Esophagus squamous epithelium (tissue), 5 donors: ENCODE measurements at regions not wholly inside any gene's neighbourhood (a gene's known extent, or its start where the extent isn't known, plus 50 kb on each side); places are given as distances from the start of the nearest gene placed in this dataset.
A peak's percentile ranks its signal among the peaks of the same experiment; 100 is the strongest.
"Not testable (repeated sequence)": the region's sequence is repeated elsewhere in the genome, so short reads cannot be mapped to it uniquely, and the experiment has no call there.

Source experiments
- DNase-seq: peaks from one replicate; lab custom pipeline; 2025; lab: John Stamatoyannopoulos, UW
- H3K27ac ChIP-seq, 4 donors: fragments of 200-600 bp; sonication (generic); one replicate each; pipeline ENCODE4 v1.5.1; 2016 to 2019; ENCODE audit warnings: mild to moderate bottlenecking in 1 of 4
- H3K27me3 ChIP-seq, 4 donors: fragments of 200-600 bp; sonication (generic); 1 replicate in 3 of 4; 2 replicates in 1 of 4; pipeline versions ENCODE4 v1.5.1 to v1.6.0; 2017 to 2021; ENCODE audit warnings: antibody characterized with exemption in 1 of 4
- H3K36me3 ChIP-seq, 3 donors: fragments of 200-600 bp; sonication (generic); one replicate each; pipeline ENCODE4 v1.5.1; 2016 to 2019
- H3K4me1 ChIP-seq, 3 donors: fragments of 200-600 bp; sonication (generic); one replicate each; pipeline ENCODE4 v1.5.1; 2017 to 2019
- H3K4me3 ChIP-seq, 4 donors: fragments of 200-600 bp; sonication (generic); 1 replicate in 3 of 4; 2 replicates in 1 of 4; pipeline ENCODE4 v1.5.1; 2016 to 2019; ENCODE audit warnings: mild to moderate bottlenecking in 2 of 4, moderate library complexity in 1 of 4
- H3K9me3 ChIP-seq, 3 donors: fragments of 200-600 bp; sonication (generic); one replicate each; pipeline ENCODE4 v1.5.1; 2016 to 2019
- POLR2A ChIP-seq, 4 donors: fragments of 450-650 bp; IDR thresholded peaks; one replicate each; pipeline ENCODE4 v1.6.1; 2017; ENCODE audit warnings: antibody characterized with exemption in 4 of 4, mild to moderate bottlenecking in 4 of 4, moderate library complexity in 3 of 4
- WGBS, 2 donors: methylation state at CpG; one replicate each; pipeline ENCODE4 v1.1.5; 2018; 5-methylcytosine and 5-hydroxymethylcytosine counted together
- intact Hi-C: fragments of 100-400 bp; cut with DNase I; formaldehyde crosslinking; loops from one replicate; pipeline ENCODE4 v1.15.0; 2022
- TF ChIP-seq, protein P1 (sequence below), 6 experiments: fragments of 450-650 bp in 4 of 6; fragments of 200-600 bp in 2 of 6; sonication (generic) in 2 of 6; IDR thresholded peaks; one replicate each; pipeline ENCODE4 v1.5.1; 2016 to 2019; ENCODE audit warnings: antibody characterized with exemption in 6 of 6, mild to moderate bottlenecking in 4 of 6, moderate library complexity in 4 of 6
- donor health status: DM: yes; HTN: yes; CAD: no.

DNA sequence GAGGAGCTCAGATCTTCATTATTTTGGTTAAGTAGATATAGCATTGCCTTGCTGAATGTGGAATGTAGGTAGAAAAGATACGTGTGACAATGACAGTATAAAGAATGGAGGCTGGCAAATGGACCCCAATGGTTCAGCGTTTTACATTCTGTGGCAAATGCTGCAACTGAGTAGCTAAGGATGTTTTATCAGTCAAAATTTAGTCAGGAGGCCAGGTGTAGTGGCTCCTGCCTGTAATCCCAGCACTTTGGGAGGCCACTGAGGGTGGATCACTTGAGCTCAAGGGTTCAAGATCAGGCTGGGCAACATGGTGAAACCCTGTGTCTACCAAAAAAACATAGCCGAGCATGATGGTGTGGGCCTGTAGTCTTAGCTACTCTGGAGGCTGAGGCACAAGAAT lies 120.5 kb upstream of the GHITM start:
- Histone ChIP-seq H3K27ac (no peak overlapping the region), H3K4me1 (no peaks in the 10 kb centered on the region), H3K27me3 (no peaks in the 10 kb centered on the region), H3K36me3 (no peaks in the 10 kb centered on the region), H3K4me3 (no peak overlapping the region), H3K9me3 (no peaks in the 10 kb centered on the region)
- TF ChIP-seq POLR2A (IDR thresholded peaks at IDR 0.05), result no peak
- TF ChIP-seq, protein P1, sequence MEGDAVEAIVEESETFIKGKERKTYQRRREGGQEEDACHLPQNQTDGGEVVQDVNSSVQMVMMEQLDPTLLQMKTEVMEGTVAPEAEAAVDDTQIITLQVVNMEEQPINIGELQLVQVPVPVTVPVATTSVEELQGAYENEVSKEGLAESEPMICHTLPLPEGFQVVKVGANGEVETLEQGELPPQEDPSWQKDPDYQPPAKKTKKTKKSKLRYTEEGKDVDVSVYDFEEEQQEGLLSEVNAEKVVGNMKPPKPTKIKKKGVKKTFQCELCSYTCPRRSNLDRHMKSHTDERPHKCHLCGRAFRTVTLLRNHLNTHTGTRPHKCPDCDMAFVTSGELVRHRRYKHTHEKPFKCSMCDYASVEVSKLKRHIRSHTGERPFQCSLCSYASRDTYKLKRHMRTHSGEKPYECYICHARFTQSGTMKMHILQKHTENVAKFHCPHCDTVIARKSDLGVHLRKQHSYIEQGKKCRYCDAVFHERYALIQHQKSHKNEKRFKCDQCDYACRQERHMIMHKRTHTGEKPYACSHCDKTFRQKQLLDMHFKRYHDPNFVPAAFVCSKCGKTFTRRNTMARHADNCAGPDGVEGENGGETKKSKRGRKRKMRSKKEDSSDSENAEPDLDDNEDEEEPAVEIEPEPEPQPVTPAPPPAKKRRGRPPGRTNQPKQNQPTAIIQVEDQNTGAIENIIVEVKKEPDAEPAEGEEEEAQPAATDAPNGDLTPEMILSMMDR (IDR thresholded peaks at IDR 0.05), result no peak
- DNase-seq, result no peak
- intact Hi-C loops, result no loop called here
- 73 to 85% methylated on average over 2 to 3 of the region's 3 CpGs for WGBS, 2 donors

DNA sequence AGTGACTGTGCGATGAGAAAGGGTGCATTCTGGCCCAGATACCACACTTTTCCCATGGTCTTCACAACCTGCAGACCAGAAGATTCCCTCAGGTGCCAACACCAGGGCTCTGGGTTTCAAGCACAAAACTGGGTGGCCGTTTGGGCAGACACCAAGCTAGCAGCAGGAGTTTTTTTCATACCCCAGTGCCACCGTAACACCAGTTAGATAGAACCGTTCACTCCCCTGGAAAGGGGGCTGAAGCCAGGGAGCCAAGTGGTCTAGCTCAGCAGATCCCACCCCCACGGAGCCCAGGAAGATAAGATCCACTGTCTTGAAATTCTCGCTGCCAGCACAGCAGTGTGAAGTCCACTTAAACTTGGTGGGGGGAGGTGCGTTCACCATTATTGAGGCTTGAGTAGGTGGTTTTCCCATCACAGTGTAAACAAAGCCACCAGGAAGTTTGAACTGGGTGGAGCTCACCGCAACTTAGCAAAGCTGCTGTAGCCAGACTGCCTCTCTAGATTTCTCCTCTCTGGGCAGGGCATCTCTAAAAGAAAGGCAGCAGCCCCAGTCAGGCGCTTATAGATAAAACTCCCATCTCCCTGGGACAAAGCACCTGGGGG lies 119.4 kb upstream of the GHITM start:
- H3K9me3 ChIP-seq, H3K27me3 ChIP-seq, H3K36me3 ChIP-seq, DNase-seq, H3K27ac ChIP-seq, intact Hi-C loops, H3K4me1 ChIP-seq, H3K4me3 ChIP-seq: not testable (repeated sequence)
- WGBS, 2 donors, result 57 to 81% methylated on average over 1 to 3 of the region's 9 CpGs

DNA sequence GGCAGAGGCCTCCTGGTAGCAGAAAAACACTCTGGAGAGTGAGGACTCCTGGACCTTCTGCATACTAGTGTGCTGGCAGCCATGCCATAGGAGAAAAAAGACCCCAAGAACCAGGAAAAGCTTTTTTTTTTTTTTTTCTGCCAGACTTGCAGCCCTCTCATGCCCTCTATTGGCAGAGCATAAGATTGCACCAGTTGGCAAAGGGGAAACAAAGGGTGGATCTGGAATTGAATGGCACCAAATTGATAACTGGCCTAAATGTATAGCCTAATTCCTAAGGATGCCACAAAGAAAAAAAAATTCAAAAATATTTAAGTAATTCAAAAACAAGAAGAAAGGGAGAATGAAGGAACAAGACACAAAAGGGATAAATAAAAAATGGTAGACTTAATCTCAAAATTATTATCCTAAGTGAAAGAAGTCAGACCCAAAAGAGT lies 112.5 kb upstream of the GHITM start:
- peaks cover 0 to 6% (median 0%) of the 10 kb centered on the region in 3 donors for H3K9me3 ChIP-seq
- H3K36me3 ChIP-seq, result no peaks in the 10 kb centered on the region
- H3K27me3 ChIP-seq, result no peaks in the 10 kb centered on the region
- no peak overlapping the region for H3K4me3 ChIP-seq
- TF ChIP-seq, protein P1 (IDR thresholded peaks at IDR 0.05), result peak in 4 of 6 experiments; percentile 23 to 53 (median 42)
- no peak for TF ChIP-seq POLR2A (IDR thresholded peaks at IDR 0.05)
- H3K4me1 ChIP-seq, result no peaks in the 10 kb centered on the region
- H3K27ac ChIP-seq, result no peak overlapping the region
- DNase-seq, result no peak
- intact Hi-C loops, result no loop called here

DNA sequence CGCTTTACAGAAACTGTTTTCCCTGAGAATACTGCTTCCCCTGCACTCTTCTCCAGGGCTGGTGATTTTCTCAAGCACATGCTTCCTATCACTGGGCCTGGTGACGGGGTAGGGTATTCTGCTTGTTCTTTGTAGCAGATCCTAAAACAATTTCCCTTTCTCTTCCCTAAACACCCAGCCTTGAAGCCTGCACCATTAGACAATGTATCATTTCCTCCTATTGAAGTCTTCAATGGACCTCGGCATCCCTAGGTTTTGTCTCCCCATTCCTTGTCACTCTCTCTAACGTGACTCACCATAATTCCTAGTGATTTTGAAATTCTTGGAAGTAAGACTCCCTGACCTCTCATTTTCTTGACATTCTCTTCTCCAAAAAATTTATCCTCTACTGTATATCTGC lies 109.5 kb upstream of the GHITM start:
- H3K4me1 ChIP-seq, result no peaks in the 10 kb centered on the region
- 72 to 78% methylated on average over 4 of the region's 4 CpGs for WGBS, 2 donors
- no peak overlapping the region for H3K4me3 ChIP-seq
- H3K36me3 ChIP-seq, result no peaks in the 10 kb centered on the region
- H3K9me3 ChIP-seq, result peaks cover 0 to 1% (median 0%) of the 10 kb centered on the region in 3 donors
- intact Hi-C loops, result no loop called here
- H3K27me3 ChIP-seq, result no peaks in the 10 kb centered on the region
- TF ChIP-seq, protein P1 (IDR thresholded peaks at IDR 0.05), result no peak
- no peak for TF ChIP-seq POLR2A (IDR thresholded peaks at IDR 0.05)
- H3K27ac ChIP-seq, result no peak overlapping the region
- no peak for DNase-seq

DNA sequence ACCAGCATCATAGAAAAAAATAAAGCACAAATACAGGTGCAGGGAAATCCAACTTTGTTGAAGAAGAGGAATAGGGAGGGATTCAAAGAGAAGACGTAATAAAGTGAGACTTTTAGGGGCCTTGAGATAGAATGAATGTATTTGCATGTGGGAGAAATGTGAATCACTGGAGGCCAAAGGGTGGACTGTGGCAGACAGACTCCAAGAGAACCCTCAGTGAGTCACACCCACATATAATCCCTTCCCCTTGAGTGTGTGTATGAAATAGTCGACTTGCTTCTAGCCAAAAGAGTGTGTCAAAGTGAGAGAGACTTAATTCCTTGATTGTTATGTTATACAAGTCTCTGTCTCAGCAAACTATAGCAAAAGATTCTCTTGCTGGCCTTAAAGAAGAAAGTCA lies 101.3 kb upstream of the GHITM start:
- Histone ChIP-seq H3K4me3 (no peak overlapping the region), H3K9me3 (no peaks in the 10 kb centered on the region), H3K4me1 (no peaks in the 10 kb centered on the region), H3K36me3 (no peaks in the 10 kb centered on the region), H3K27me3 (peaks cover 0 to 3% (median 0%) of the 10 kb centered on the region in 4 donors), H3K27ac (no peak overlapping the region)
- TF ChIP-seq POLR2A (IDR thresholded peaks at IDR 0.05), result no peak
- TF ChIP-seq, protein P1 (IDR thresholded peaks at IDR 0.05), result no peak
- WGBS, 2 donors, result 50 to 54% methylated on average over 2 of the region's 2 CpGs
- intact Hi-C loops, result no loop called here
- no peak for DNase-seq

DNA sequence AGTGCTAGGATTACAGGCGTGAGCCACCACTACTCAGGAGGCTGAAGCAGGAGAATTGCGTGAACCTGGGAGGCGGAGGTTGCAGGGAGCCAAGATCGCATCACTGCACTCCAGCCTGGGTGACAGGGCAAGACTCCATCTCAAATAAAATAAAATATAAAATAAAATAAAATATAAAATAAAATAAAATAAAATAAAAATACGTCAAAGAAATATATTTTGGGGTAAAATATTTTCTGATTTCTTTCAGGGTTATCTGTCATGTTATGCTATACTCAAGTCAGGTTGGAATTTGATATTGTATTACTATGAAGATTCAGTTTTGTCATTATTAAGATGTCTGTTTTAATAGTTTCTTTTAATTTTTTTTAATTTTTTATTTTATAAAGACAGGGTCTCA lies 99.4 kb upstream of the GHITM start:
- intact Hi-C loops, result no loop called here
- peaks cover 0 to 3% (median 0%) of the 10 kb centered on the region in 4 donors for H3K27me3 ChIP-seq
- H3K36me3 ChIP-seq, result no peaks in the 10 kb centered on the region
- no peaks in the 10 kb centered on the region for H3K9me3 ChIP-seq
- no peak overlapping the region for H3K27ac ChIP-seq
- no peak for DNase-seq
- no peaks in the 10 kb centered on the region for H3K4me1 ChIP-seq
- TF ChIP-seq, protein P1 (IDR thresholded peaks at IDR 0.05), result no peak
- no peak for TF ChIP-seq POLR2A (IDR thresholded peaks at IDR 0.05)
- WGBS, 2 donors, result 60 to 78% methylated on average over 5 of the region's 5 CpGs
- H3K4me3 ChIP-seq, result no peak overlapping the region
